DND-41 (cell line): ENCODE measurements at regions not wholly inside any gene's neighbourhood (a gene's known extent, or its start where the extent isn't known, plus 50 kb on each side); places are given as distances from the start of the nearest gene placed in this dataset.

Experiments used
- EZH2 ChIP-seq: IDR thresholded peaks from 3 replicates; pipeline ENCODE4 v1.6.1; 2012; ENCODE audit warnings: borderline replicate concordance, low read depth, mild to moderate bottlenecking, moderate library complexity, low read length, inconsistent platforms; ENCODE audit not compliant: severe bottlenecking
- TF ChIP-seq, protein P1 (sequence below): IDR thresholded peaks from 2 replicates; pipeline ENCODE4 v1.5.1; 2012; ENCODE audit warnings: borderline replicate concordance, low read length, moderate library complexity, mild to moderate bottlenecking; ENCODE audit not compliant: poor library complexity, severe bottlenecking; ENCODE audit errors: extremely low read depth

DNA sequence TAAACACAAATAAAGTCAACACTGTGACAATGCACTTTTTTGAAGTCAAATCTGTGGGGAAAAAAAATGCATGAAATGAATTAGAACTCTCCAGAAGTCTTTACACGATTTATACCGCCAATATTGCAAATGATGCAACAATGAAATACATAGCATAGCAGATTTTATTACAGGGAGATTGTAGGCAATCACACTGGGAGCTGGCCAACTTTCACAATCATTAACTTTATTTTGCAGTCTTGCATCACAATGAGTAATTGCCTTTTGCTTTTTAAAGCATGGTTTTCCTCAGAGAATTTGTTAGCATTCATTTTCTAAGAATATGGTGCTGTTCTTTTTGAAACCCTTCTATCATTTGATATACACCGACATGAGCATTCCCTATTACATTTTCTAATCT, 366.4 kb upstream of the FSIP2 start:
- TF ChIP-seq, protein P1, sequence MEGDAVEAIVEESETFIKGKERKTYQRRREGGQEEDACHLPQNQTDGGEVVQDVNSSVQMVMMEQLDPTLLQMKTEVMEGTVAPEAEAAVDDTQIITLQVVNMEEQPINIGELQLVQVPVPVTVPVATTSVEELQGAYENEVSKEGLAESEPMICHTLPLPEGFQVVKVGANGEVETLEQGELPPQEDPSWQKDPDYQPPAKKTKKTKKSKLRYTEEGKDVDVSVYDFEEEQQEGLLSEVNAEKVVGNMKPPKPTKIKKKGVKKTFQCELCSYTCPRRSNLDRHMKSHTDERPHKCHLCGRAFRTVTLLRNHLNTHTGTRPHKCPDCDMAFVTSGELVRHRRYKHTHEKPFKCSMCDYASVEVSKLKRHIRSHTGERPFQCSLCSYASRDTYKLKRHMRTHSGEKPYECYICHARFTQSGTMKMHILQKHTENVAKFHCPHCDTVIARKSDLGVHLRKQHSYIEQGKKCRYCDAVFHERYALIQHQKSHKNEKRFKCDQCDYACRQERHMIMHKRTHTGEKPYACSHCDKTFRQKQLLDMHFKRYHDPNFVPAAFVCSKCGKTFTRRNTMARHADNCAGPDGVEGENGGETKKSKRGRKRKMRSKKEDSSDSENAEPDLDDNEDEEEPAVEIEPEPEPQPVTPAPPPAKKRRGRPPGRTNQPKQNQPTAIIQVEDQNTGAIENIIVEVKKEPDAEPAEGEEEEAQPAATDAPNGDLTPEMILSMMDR = no peak
- no peak for TF ChIP-seq EZH2
